ENCODE measurements at regions not wholly inside any gene's neighbourhood (a gene's known extent, or its start where the extent isn't known, plus 50 kb on each side); places are given as distances from the start of the nearest gene placed in this dataset.

GRCh38 chr10:69684020-69684980 is 54.3 kb downstream of the FAM241B start:
- no peak for TF ChIP-seq CTCF (IDR thresholded peaks at IDR 0.05)
- TF ChIP-seq POLR2A (IDR thresholded peaks at IDR 0.05) = no peak
- no peak for TF ChIP-seq POLR2AphosphoS5 (IDR thresholded peaks at IDR 0.05; ENCODE audit: insufficient read depth in 1 of 2, low read depth in 1 of 2)

All from vagina (tissue), 2 donors.